ENCODE measurements at regions not wholly inside any gene's neighbourhood (a gene's known extent, or its start where the extent isn't known, plus 50 kb on each side); places are given as distances from the start of the nearest gene placed in this dataset.

GRCh38 chr15:87500240-87500639, 756.3 kb downstream of the NTRK3 start:
- no peak overlapping the region for H4K8ac ChIP-seq (ENCODE audit: low read length)
- H3K27me3 ChIP-seq (ENCODE audit: control insufficient read depth in 1 of 2, insufficient read depth in 1 of 2, low read length in 2 of 2) = no peaks in the 10 kb centered on the region
- no peaks in the 10 kb centered on the region for H3K9me3 ChIP-seq (ENCODE audit: control insufficient read depth, low read length)
- WGBS = 84% methylated on average over 6 of the region's 7 CpGs
- H4K91ac ChIP-seq (ENCODE audit: low read length) = no peak overlapping the region
- no peak overlapping the region for H3K4me2 ChIP-seq (ENCODE audit: low read length, poor library complexity, severe bottlenecking)
- no peak overlapping the region for H3K27ac ChIP-seq (ENCODE audit: low read length, poor library complexity, severe bottlenecking)
- H2BK15ac ChIP-seq (ENCODE audit: low read depth, poor library complexity, severe bottlenecking) = no peak overlapping the region
- no peak overlapping the region for H2BK12ac ChIP-seq (ENCODE audit: low read length in 2 of 2)
- H2BK5ac ChIP-seq (ENCODE audit: low read depth, low read length, poor library complexity, severe bottlenecking) = no peak overlapping the region
- no peak overlapping the region for H3K4me3 ChIP-seq (ENCODE audit: insufficient read depth in 1 of 2, low read depth in 1 of 2, low read length in 2 of 2)
- H3K36me3 ChIP-seq (ENCODE audit: control insufficient read depth in 1 of 2, insufficient read depth in 2 of 2, low read depth in 1 of 2, low read length in 2 of 2) = no peaks in the 10 kb centered on the region
- H3K4me1 ChIP-seq (ENCODE audit: control insufficient read depth, insufficient read depth, low read depth, low read length) = no peaks in the 10 kb centered on the region
- H3K9ac ChIP-seq (ENCODE audit: low read length) = no peak overlapping the region
- H2AFZ ChIP-seq (ENCODE audit: low read depth, low read length) = no peak overlapping the region
- H2AK5ac ChIP-seq (ENCODE audit: low read length, severe bottlenecking) = peak overlapping the region; percentile 63
- no peaks in the 10 kb centered on the region for H3K79me1 ChIP-seq (replicated peaks; ENCODE audit: low read length, poor library complexity, severe bottlenecking)
- no peak for DNase-seq
- H3K4ac ChIP-seq (ENCODE audit: low read depth in 1 of 2, low read length in 2 of 2) = no peak overlapping the region
- no peak overlapping the region for H3K23ac ChIP-seq (ENCODE audit: low read length in 2 of 2)
- H2BK120ac ChIP-seq (ENCODE audit: low read depth, low read length) = no peak overlapping the region
- no peak overlapping the region for H3K14ac ChIP-seq (ENCODE audit: low read length in 2 of 2)
- no peak overlapping the region for H3K18ac ChIP-seq (ENCODE audit: low read depth in 1 of 2, low read length in 2 of 2)

- H3K9ac ChIP-seq (ENCODE audit: low read length) = no peak overlapping the region
- H3K4me2 ChIP-seq (ENCODE audit: low read length, poor library complexity, severe bottlenecking) = no peak overlapping the region
- H3K18ac ChIP-seq (ENCODE audit: low read depth in 1 of 2, low read length in 2 of 2) = no peak overlapping the region
- no peak overlapping the region for H2BK15ac ChIP-seq (ENCODE audit: low read depth, poor library complexity, severe bottlenecking)
- no peak overlapping the region for H2BK120ac ChIP-seq (ENCODE audit: low read depth, low read length)
- H2BK12ac ChIP-seq (ENCODE audit: low read length in 2 of 2) = no peak overlapping the region
- H2BK5ac ChIP-seq (ENCODE audit: low read depth, low read length, poor library complexity, severe bottlenecking) = no peak overlapping the region
- H3K27me3 ChIP-seq (ENCODE audit: control insufficient read depth in 1 of 2, insufficient read depth in 1 of 2, low read length in 2 of 2) = no peaks in the 10 kb centered on the region
- no peak overlapping the region for H3K14ac ChIP-seq (ENCODE audit: low read length in 2 of 2)
- no peaks in the 10 kb centered on the region for H3K79me1 ChIP-seq (replicated peaks; ENCODE audit: low read length, poor library complexity, severe bottlenecking)
- no peaks in the 10 kb centered on the region for H3K4me1 ChIP-seq (ENCODE audit: control insufficient read depth, insufficient read depth, low read depth, low read length)
- DNase-seq = peak; percentile 64
- H3K27ac ChIP-seq (ENCODE audit: low read length, poor library complexity, severe bottlenecking) = peak overlapping the region; percentile 80
- 55% methylated on average over 5 of the region's 5 CpGs for WGBS
- no peak overlapping the region for H4K91ac ChIP-seq (ENCODE audit: low read length)
- no peak overlapping the region for H2AK5ac ChIP-seq (ENCODE audit: low read length, severe bottlenecking)
- no peak overlapping the region for H3K4ac ChIP-seq (ENCODE audit: low read depth in 1 of 2, low read length in 2 of 2)
- no peak overlapping the region for H2AFZ ChIP-seq (ENCODE audit: low read depth, low read length)
- no peak overlapping the region for H4K8ac ChIP-seq (ENCODE audit: low read length)
- no peak overlapping the region for H3K4me3 ChIP-seq (ENCODE audit: insufficient read depth in 1 of 2, low read depth in 1 of 2, low read length in 2 of 2)
- no peak overlapping the region for H3K23ac ChIP-seq (ENCODE audit: low read length in 2 of 2)
- peaks cover 3% of the 10 kb centered on the region for H3K9me3 ChIP-seq (ENCODE audit: control insufficient read depth, low read length)
- no peaks in the 10 kb centered on the region for H3K36me3 ChIP-seq (ENCODE audit: control insufficient read depth in 1 of 2, insufficient read depth in 2 of 2, low read depth in 1 of 2, low read length in 2 of 2)
Observed at GRCh38 chr15:87498560-87498959, 758.0 kb downstream of the NTRK3 start.

- Histone ChIP-seq H3K4me1 (ENCODE audit: control insufficient read depth, insufficient read depth, low read depth, low read length) (no peaks in the 10 kb centered on the region), H2AK5ac (ENCODE audit: low read length, severe bottlenecking) (no peak overlapping the region), H3K27me3 (ENCODE audit: control insufficient read depth in 1 of 2, insufficient read depth in 1 of 2, low read length in 2 of 2) (no peaks in the 10 kb centered on the region), H4K91ac (ENCODE audit: low read length) (no peak overlapping the region), H4K8ac (ENCODE audit: low read length) (no peak overlapping the region), H3K4ac (ENCODE audit: low read depth in 1 of 2, low read length in 2 of 2) (no peak overlapping the region), H3K79me1 (replicated peaks; ENCODE audit: low read length, poor library complexity, severe bottlenecking) (no peaks in the 10 kb centered on the region), H2BK120ac (ENCODE audit: low read depth, low read length) (no peak overlapping the region), H3K4me3 (ENCODE audit: insufficient read depth in 1 of 2, low read depth in 1 of 2, low read length in 2 of 2) (no peak overlapping the region), H3K9me3 (ENCODE audit: control insufficient read depth, low read length) (peaks cover 3% of the 10 kb centered on the region), H3K9ac (ENCODE audit: low read length) (no peak overlapping the region), H3K23ac (ENCODE audit: low read length in 2 of 2) (no peak overlapping the region), H3K36me3 (ENCODE audit: control insufficient read depth in 1 of 2, insufficient read depth in 2 of 2, low read depth in 1 of 2, low read length in 2 of 2) (no peaks in the 10 kb centered on the region), H3K4me2 (ENCODE audit: low read length, poor library complexity, severe bottlenecking) (no peak overlapping the region), H3K18ac (ENCODE audit: low read depth in 1 of 2, low read length in 2 of 2) (no peak overlapping the region), H2BK12ac (ENCODE audit: low read length in 2 of 2) (no peak overlapping the region), H2AFZ (ENCODE audit: low read depth, low read length) (no peak overlapping the region), H3K14ac (ENCODE audit: low read length in 2 of 2) (no peak overlapping the region), H2BK15ac (ENCODE audit: low read depth, poor library complexity, severe bottlenecking) (no peak overlapping the region), H3K27ac (ENCODE audit: low read length, poor library complexity, severe bottlenecking) (no peak overlapping the region), H2BK5ac (ENCODE audit: low read depth, low read length, poor library complexity, severe bottlenecking) (no peak overlapping the region)
- WGBS = 50% methylated on average over 2 of the region's 2 CpGs
- DNase-seq = no peak
Observed at GRCh38 chr15:87496795-87497194, 759.7 kb downstream of the NTRK3 start.

GRCh38 chr15:87496109-87496508, 760.4 kb downstream of the NTRK3 start:
- DNase-seq = no peak
- 89% methylated on average over 2 of the region's 2 CpGs for WGBS
- no peak overlapping the region for H3K18ac ChIP-seq (ENCODE audit: low read depth in 1 of 2, low read length in 2 of 2)
- H3K14ac ChIP-seq (ENCODE audit: low read length in 2 of 2) = no peak overlapping the region
- H3K27me3 ChIP-seq (ENCODE audit: control insufficient read depth in 1 of 2, insufficient read depth in 1 of 2, low read length in 2 of 2) = no peaks in the 10 kb centered on the region
- H3K23ac ChIP-seq (ENCODE audit: low read length in 2 of 2) = no peak overlapping the region
- H4K91ac ChIP-seq (ENCODE audit: low read length) = no peak overlapping the region
- H2BK15ac ChIP-seq (ENCODE audit: low read depth, poor library complexity, severe bottlenecking) = no peak overlapping the region
- peaks cover 3% of the 10 kb centered on the region for H3K9me3 ChIP-seq (ENCODE audit: control insufficient read depth, low read length)
- no peak overlapping the region for H2BK120ac ChIP-seq (ENCODE audit: low read depth, low read length)
- H4K8ac ChIP-seq (ENCODE audit: low read length) = no peak overlapping the region
- no peak overlapping the region for H3K4ac ChIP-seq (ENCODE audit: low read depth in 1 of 2, low read length in 2 of 2)
- H2BK5ac ChIP-seq (ENCODE audit: low read depth, low read length, poor library complexity, severe bottlenecking) = no peak overlapping the region
- H3K4me1 ChIP-seq (ENCODE audit: control insufficient read depth, insufficient read depth, low read depth, low read length) = no peaks in the 10 kb centered on the region
- H3K4me3 ChIP-seq (ENCODE audit: insufficient read depth in 1 of 2, low read depth in 1 of 2, low read length in 2 of 2) = no peak overlapping the region
- no peak overlapping the region for H3K27ac ChIP-seq (ENCODE audit: low read length, poor library complexity, severe bottlenecking)
- no peak overlapping the region for H2AK5ac ChIP-seq (ENCODE audit: low read length, severe bottlenecking)
- H3K79me1 ChIP-seq (replicated peaks; ENCODE audit: low read length, poor library complexity, severe bottlenecking) = no peaks in the 10 kb centered on the region
- H3K4me2 ChIP-seq (ENCODE audit: low read length, poor library complexity, severe bottlenecking) = no peak overlapping the region
- H2AFZ ChIP-seq (ENCODE audit: low read depth, low read length) = no peak overlapping the region
- no peak overlapping the region for H2BK12ac ChIP-seq (ENCODE audit: low read length in 2 of 2)
- no peak overlapping the region for H3K9ac ChIP-seq (ENCODE audit: low read length)
- H3K36me3 ChIP-seq (ENCODE audit: control insufficient read depth in 1 of 2, insufficient read depth in 2 of 2, low read depth in 1 of 2, low read length in 2 of 2) = no peaks in the 10 kb centered on the region
